ENCODE measurements at regions not wholly inside any gene's neighbourhood (a gene's known extent, or its start where the extent isn't known, plus 50 kb on each side); places are given as distances from the start of the nearest gene placed in this dataset.

DNA sequence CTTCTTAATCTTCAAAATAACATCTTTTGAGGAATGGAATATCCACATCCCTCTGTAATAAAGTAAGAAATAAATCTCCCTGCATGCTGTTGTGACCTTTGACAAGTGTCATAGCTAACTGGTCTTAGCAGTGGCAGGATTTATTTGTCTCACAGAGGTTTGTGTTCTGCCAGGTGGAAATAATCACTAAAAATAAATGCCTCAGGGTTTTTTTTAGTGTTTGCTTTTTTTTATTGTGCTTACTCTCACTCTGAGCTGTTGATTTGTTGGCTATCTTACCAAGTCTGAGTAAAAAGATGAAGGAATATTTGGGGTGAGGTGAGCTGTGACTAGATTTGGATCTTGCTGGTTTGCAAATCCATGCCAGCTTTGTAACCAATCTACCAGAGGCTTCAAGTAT, 285.4 kb downstream of the ALG10B start:
- TF ChIP-seq, protein P1, sequence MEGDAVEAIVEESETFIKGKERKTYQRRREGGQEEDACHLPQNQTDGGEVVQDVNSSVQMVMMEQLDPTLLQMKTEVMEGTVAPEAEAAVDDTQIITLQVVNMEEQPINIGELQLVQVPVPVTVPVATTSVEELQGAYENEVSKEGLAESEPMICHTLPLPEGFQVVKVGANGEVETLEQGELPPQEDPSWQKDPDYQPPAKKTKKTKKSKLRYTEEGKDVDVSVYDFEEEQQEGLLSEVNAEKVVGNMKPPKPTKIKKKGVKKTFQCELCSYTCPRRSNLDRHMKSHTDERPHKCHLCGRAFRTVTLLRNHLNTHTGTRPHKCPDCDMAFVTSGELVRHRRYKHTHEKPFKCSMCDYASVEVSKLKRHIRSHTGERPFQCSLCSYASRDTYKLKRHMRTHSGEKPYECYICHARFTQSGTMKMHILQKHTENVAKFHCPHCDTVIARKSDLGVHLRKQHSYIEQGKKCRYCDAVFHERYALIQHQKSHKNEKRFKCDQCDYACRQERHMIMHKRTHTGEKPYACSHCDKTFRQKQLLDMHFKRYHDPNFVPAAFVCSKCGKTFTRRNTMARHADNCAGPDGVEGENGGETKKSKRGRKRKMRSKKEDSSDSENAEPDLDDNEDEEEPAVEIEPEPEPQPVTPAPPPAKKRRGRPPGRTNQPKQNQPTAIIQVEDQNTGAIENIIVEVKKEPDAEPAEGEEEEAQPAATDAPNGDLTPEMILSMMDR (IDR thresholded peaks at IDR 0.05), result no peak
- TF ChIP-seq POLR2A (IDR thresholded peaks at IDR 0.05), result no peak

Data from right lobe of liver (tissue), 4 donors.